ENCODE measurements at regions not wholly inside any gene's neighbourhood (a gene's known extent, or its start where the extent isn't known, plus 50 kb on each side); places are given as distances from the start of the nearest gene placed in this dataset.
"Not testable (repeated sequence)": the region's sequence is repeated elsewhere in the genome, so short reads cannot be mapped to it uniquely, and the experiment has no call there.

GRCh38 chr21:15449556-15449955 is 280.2 kb upstream of the USP25 start (continued):
- TF ChIP-seq ZNF416 (tag by site-specific recombination; IDR thresholded peaks at IDR 0.05) (no peak), ZBTB7A (tag by site-specific recombination; IDR thresholded peaks at IDR 0.05; ENCODE audit: low read depth) (no peak), ZNF621 (tag by site-specific recombination; IDR thresholded peaks at IDR 0.05) (no peak), ZSCAN23 (tag by site-specific recombination; IDR thresholded peaks at IDR 0.05) (no peak), ZNF26 (tag by site-specific recombination; IDR thresholded peaks at IDR 0.05) (no peak), ZNF449 (tag by site-specific recombination; IDR thresholded peaks at IDR 0.05) (no peak)

- Histone ChIP-seq H3K9me3 (ENCODE audit: control insufficient read depth, insufficient read depth, low read depth, low read length) (no peaks in the 10 kb centered on the region; the same call in 1 of the 2 replicates), H3K27ac (ENCODE audit: extremely low read depth, low read depth, low read length) (no peak overlapping the region), H3K4me1 (ENCODE audit: control insufficient read depth, insufficient read depth, low read length) (no peaks in the 10 kb centered on the region), H3K36me3 (ENCODE audit: control insufficient read depth in 2 of 2, insufficient read depth in 1 of 2, low read length in 2 of 2) (no peaks in the 10 kb centered on the region), H3K4me3 (ENCODE audit: low read depth, low read length) (no peak overlapping the region)
- TF ChIP-seq ZNF248 (tag by site-specific recombination; IDR thresholded peaks at IDR 0.05) (no peak), EGR2 (tag by site-specific recombination; IDR thresholded peaks at IDR 0.05; ENCODE audit: low read depth) (no peak), ZBTB48 (tag by site-specific recombination; IDR thresholded peaks at IDR 0.05) (no peak), TCF7L2 (IDR thresholded peaks at IDR 0.05; ENCODE audit: borderline replicate concordance, low read depth, low read length) (no peak), YY2 (tag by site-specific recombination; IDR thresholded peaks at IDR 0.05) (no peak), ZNF670 (tag by site-specific recombination; IDR thresholded peaks at IDR 0.05; ENCODE audit: low read depth) (no peak), SCRT1 (tag by site-specific recombination; IDR thresholded peaks at IDR 0.05; ENCODE audit: borderline replicate concordance) (no peak), ZNF488 (tag by site-specific recombination; IDR thresholded peaks at IDR 0.05) (no peak), ZBTB21 (tag by site-specific recombination; IDR thresholded peaks at IDR 0.05) (no peak), ZNF776 (tag by site-specific recombination; IDR thresholded peaks at IDR 0.05; ENCODE audit: borderline replicate concordance) (no peak), PRDM1 (tag by site-specific recombination; IDR thresholded peaks at IDR 0.05) (no peak), ZNF837 (tag by site-specific recombination; IDR thresholded peaks at IDR 0.05) (no peak), ZNF266 (tag by site-specific recombination; IDR thresholded peaks at IDR 0.05; ENCODE audit: low read depth) (no peak), ZNF433 (tag by site-specific recombination; IDR thresholded peaks at IDR 0.05; ENCODE audit: low read depth) (no peak)
- TF ChIP-seq, protein P1, sequence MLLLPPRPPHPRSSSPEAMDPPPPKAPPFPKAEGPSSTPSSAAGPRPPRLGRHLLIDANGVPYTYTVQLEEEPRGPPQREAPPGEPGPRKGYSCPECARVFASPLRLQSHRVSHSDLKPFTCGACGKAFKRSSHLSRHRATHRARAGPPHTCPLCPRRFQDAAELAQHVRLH (tag by site-specific recombination; IDR thresholded peaks at IDR 0.05) = no peak
- TF ChIP-seq, protein P2, sequence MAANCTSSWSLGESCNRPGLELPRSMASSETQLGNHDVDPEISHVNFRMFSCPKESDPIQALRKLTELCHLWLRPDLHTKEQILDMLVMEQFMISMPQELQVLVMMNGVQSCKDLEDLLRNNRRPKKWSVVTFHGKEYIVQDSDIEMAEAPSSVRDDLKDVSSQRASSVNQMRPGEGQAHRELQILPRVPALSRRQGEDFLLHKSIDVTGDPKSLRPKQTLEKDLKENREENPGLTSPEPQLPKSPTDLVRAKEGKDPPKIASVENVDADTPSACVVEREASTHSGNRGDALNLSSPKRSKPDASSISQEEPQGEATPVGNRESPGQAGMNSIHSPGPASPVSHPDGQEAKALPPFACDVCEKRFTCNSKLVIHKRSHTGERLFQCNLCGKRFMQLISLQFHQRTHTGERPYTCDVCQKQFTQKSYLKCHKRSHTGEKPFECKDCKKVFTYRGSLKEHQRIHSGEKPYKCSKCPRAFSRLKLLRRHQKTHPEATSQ (tag by site-specific recombination; IDR thresholded peaks at IDR 0.05) = no peak
- ChIA-PET CTCF (no interaction called here), POLR2A (no interaction called here)
These were observed 276.5 kb upstream of the USP25 start for GRCh38 chr21:15453261-15453660.

- CTCF ChIA-PET; POLR2A ChIA-PET; H3K9me3 ChIP-seq (ENCODE audit: control insufficient read depth, insufficient read depth, low read depth, low read length); H3K36me3 ChIP-seq (ENCODE audit: control insufficient read depth in 2 of 2, insufficient read depth in 1 of 2, low read length in 2 of 2); H3K4me3 ChIP-seq (ENCODE audit: low read depth, low read length); H3K27ac ChIP-seq (ENCODE audit: extremely low read depth, low read depth, low read length); H3K4me1 ChIP-seq (ENCODE audit: control insufficient read depth, insufficient read depth, low read length): not testable (repeated sequence)
These were observed 276.0 kb upstream of the USP25 start for GRCh38 chr21:15453785-15454184.

DNA sequence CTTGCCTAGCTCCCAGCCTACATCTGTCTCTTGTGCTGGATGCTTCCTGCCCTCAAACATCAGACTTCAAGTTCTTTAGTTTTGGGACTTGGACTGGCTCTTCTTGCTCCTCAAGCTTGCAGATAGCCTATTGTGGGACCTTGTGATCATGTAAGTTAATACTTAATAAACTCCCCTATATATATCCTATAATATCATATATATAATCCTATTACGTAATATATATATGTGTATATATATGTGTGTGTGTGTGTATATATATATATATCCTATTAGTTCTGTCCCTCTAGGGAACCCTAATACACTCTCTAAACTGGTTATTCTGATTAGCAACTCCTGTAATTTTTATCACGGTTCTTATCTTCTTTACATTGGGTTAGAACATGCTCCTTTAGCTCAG is 274.9 kb upstream of the USP25 start:
- POLR2A ChIA-PET; H3K4me1 ChIP-seq (ENCODE audit: control insufficient read depth, insufficient read depth, low read length); H3K36me3 ChIP-seq (ENCODE audit: control insufficient read depth in 2 of 2, insufficient read depth in 1 of 2, low read length in 2 of 2); H3K27ac ChIP-seq (ENCODE audit: extremely low read depth, low read depth, low read length); H3K4me3 ChIP-seq (ENCODE audit: low read depth, low read length); H3K9me3 ChIP-seq (ENCODE audit: control insufficient read depth, insufficient read depth, low read depth, low read length): not testable (repeated sequence)
- CTCF ChIA-PET = interaction anchor here (0.7 kb wide), 1 partner anchor 13 kb away, joined by 3 read pairs; no protein-coding TSS in a partner anchor

Measured in HEK293 (cell line).